T47D (cell line): ENCODE measurements at regions not wholly inside any gene's neighbourhood (a gene's known extent, or its start where the extent isn't known, plus 50 kb on each side); places are given as distances from the start of the nearest gene placed in this dataset.
A peak's percentile ranks its signal among the peaks of the same experiment; 100 is the strongest.

Experiments
- DNase-seq, 2 experiments: peaks; one replicate each; pipeline versions ENCODE4 v3.0.0 to v3.0.0-alpha.2; 2011 to 2012; ENCODE audit warnings: low read depth in 1 of 2, low spot score in 1 of 2
- JUND ChIP-seq: IDR thresholded peaks from 2 replicates; pipeline ENCODE4 v1.6.1; 2012; ENCODE audit warnings: low read depth
- in situ Hi-C: cut with HindIII; loops from 2 replicates; pipeline ENCODE4 v1.10.0; 2016; ENCODE audit warnings: low sequenced_read_pairs, low pct_unique_long_range_greater_than_20kb

- DNase-seq = peak in 1 of 2 experiments; percentile 75
- TF ChIP-seq JUND = no peak
- in situ Hi-C loops = no loop called here
Observed at GRCh38 chr15:69551391-69552056, 98.9 kb downstream of the RPLP1 start.

GRCh38 chr15:69552057-69552815, 99.6 kb downstream of the RPLP1 start:
- TF ChIP-seq JUND = no peak

GRCh38 chr15:69553686-69554085, 101.1 kb downstream of the RPLP1 start:
- no peak for DNase-seq
- TF ChIP-seq JUND = no peak
- in situ Hi-C loops = no loop called here

More at GRCh38 chr15:69552057-69552815, 99.6 kb downstream of the RPLP1 start:
- in situ Hi-C loops = no loop called here
- DNase-seq = no peak

DNA sequence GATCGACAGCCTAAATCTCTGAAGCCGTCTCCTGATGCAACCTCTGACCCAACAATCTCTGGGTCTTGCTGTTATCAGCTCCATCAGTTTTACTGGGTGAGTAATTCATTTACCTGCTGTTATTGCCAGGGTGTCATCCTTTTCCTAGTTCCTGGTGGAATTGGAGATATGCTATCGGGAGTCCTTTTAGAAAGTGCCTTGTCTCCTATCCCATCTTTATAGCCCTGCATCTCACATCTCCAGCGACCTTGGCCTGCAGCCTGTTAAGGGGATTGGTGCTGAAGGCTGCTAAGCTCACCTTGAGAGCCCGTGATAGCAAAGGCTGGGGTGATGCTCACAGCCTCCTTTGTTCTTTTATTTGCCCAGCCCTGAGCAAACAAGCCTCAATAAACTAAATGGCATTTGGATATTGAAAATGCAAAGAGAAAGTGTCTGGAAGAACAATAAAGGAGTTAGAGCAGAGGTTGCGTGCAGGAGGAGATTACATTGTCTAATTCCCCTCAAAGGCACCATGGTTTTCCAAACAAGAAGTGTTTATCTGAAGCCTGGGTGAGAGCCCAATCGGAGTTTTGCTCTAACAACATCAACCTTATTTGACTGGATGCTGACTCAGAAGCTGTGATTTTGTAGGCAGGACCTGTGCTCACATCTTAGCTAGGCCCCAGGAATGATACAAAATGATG, 101.8 kb downstream of the RPLP1 start:
- no peak for TF ChIP-seq JUND
- in situ Hi-C loops = no loop called here
- peak in 1 of 2 experiments; percentile 34 for DNase-seq

DNA sequence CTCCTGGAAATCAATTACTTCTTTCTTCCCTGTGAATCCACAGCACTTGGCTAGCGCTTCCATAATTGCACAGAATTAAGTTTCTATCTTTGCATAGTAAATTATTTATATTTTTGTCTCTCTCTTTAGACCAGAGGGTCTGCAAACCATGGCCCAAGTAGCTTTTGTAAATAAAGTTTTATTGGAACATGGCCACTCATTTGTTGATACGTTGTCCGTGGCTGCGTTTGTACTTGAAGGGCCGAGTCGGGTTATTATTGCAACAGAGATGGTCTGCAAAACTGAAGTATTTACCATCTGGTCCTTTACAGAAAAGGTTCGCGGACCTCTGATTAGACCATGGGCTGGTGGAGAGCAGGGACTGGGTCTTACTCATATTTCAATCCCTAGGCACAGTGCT, 102.5 kb downstream of the RPLP1 start:
- in situ Hi-C loops = no loop called here
- no peak for DNase-seq
- no peak for TF ChIP-seq JUND

GRCh38 chr15:69556344-69556743, 103.7 kb downstream of the RPLP1 start:
- no peak for TF ChIP-seq JUND
- peak in 1 of 2 experiments; percentile 49 for DNase-seq
- in situ Hi-C loops = no loop called here

DNA sequence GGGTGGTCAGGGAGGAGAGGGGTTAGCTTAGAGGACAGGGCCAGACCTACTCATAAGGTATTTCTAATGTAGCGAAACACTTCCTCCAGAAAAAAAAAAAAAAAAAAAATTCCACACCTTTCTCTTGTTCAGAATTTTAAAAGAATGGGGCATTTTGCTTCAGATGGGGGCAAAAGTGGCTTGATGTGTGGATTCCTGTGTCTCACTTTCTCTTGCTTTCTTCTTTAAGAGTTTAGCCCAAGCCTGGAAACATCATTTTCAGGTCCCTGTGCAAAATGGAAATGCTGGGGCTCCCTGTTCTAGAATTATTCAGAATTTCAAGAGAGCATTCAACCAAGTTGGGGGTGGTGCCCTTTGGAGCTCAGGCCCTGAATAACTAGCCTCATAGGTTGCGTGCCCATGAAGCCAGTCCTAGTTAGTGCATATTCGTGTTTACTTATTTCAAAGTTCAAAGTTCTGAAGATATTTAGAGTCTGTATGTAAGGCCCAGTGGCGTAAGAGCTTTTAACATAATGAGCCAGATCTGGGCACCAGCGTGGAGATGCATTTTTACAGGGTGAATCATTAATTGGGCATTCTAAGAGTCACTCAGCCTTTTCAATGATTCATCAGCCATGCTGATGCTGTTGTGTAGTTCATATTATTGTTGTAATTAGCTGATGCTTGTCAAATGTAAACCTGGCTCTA, 104.5 kb downstream of the RPLP1 start:
- in situ Hi-C loops = no loop called here
- no peak for DNase-seq
- no peak for TF ChIP-seq JUND

DNA sequence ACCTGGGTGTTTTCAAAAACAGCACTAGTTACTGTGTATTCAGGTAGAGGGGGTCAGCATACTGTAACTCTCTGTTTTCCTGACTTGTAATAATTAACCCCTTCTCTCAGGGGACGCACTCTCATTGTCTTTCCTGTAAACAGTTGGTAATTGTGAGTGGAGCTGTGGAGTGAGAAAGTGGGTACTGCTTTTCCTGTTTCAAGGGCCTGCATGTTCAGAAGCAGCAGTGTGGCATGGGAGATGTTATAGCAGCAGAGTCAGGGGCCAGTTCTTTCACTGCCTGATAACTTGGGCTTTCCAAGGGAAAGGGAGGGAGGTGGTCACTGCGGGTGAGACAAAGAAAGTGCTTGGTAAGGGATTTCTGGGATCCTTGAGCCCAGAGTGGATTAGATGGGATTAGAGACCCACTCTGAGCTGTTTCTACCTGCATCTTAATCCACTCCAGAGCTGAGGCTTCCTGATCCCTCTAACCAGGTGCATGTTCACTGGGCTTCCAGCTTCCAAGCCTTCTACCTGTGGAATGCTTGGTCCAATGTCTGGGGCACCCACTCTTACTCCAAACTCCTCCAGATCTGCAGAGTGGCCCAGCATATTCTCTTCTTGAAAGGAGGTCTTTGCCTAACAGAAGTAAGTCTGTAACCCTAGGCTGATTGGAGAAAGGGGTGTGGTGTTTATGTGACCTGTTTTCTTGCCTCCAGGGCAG, 105.2 kb downstream of the RPLP1 start:
- no peak for TF ChIP-seq JUND
- DNase-seq = no peak
- in situ Hi-C loops = no loop called here

- TF ChIP-seq JUND = no peak
- no peak for DNase-seq
- in situ Hi-C loops = no loop called here
Observed at GRCh38 chr15:69559440-69560190, 107.0 kb downstream of the RPLP1 start.

GRCh38 chr15:69561071-69561784, 108.6 kb downstream of the RPLP1 start:
- DNase-seq = peak; percentile 42 to 88
- in situ Hi-C loops = no loop called here
- no peak for TF ChIP-seq JUND

DNA sequence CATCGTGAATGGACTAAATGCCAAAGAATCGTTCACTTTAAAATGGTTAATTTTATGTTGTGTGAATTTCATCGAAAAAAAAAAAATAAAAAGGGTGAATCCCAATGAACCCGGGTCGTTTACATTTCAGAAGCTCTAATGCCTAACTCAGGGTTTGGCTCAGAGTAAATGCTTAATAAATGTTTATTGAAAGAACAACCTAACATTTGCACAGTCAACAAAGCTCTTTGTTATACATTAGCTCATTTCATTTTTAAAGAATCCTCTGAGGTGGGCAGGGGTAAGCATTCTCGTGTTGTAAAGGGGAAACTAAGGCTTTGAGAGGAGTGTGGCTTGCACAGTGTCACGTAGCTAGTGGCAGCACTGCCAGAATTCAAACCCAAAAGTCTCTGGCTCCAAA, 109.5 kb downstream of the RPLP1 start:
- no peak for TF ChIP-seq JUND
- in situ Hi-C loops = no loop called here
- DNase-seq = no peak
